DND-41 (cell line): ENCODE measurements at regions not wholly inside any gene's neighbourhood (a gene's known extent, or its start where the extent isn't known, plus 50 kb on each side); places are given as distances from the start of the nearest gene placed in this dataset.

ENCODE experiments used
- ATAC-seq: fragments of 200-7000 bp; cut with Tn5 transposase; 3 replicates; pipeline ENCODE4 v1.9.1; 2021; ENCODE audit warnings: low read depth; ENCODE audit not compliant: insufficient read depth
- DNase-seq: peaks from one replicate; pipeline ENCODE4 v3.0.0-alpha.2; 2020
- H2AFZ ChIP-seq: 2 replicates; pipeline ENCODE4 v1.6.0; 2012; ENCODE audit warnings: low read depth, low read length
- H3K27ac ChIP-seq: 2 replicates; pipeline ENCODE4 v1.5.1; 2012; ENCODE audit warnings: low read length, inconsistent platforms
- H3K27me3 ChIP-seq: fragments of 200-600 bp; sonication (generic); 2 replicates; pipeline ENCODE4 v1.6.0; 2012; ENCODE audit warnings: low read length, mild to moderate bottlenecking, inconsistent platforms; ENCODE audit not compliant: insufficient read depth, poor library complexity
- H3K36me3 ChIP-seq: 2 replicates; pipeline ENCODE4 v1.5.1; 2012; ENCODE audit warnings: low read length, inconsistent platforms; ENCODE audit not compliant: insufficient read depth
- H3K4me1 ChIP-seq: 2 replicates; pipeline ENCODE4 v1.5.1; 2012; ENCODE audit warnings: mild to moderate bottlenecking, low read length; ENCODE audit not compliant: insufficient read depth
- H3K4me2 ChIP-seq: 2 replicates; pipeline ENCODE4 v1.6.0; 2012; ENCODE audit warnings: mild to moderate bottlenecking, moderate library complexity, low read length, inconsistent platforms; ENCODE audit not compliant: insufficient read depth
- H3K4me3 ChIP-seq, 2 experiments: fragments of 200-600 bp in 1 of 2; shearing (Covaris generic) in 1 of 2; 2 replicates each; pipeline ENCODE4 v1.5.1; 2012 to 2016; ENCODE audit warnings: inconsistent platforms in 2 of 2, low read length in 2 of 2, mild to moderate bottlenecking in 2 of 2, low read depth in 1 of 2, moderate library complexity in 1 of 2
- H3K79me2 ChIP-seq: 2 replicates; pipeline ENCODE4 v1.6.0; 2012; ENCODE audit warnings: low read length, inconsistent platforms; ENCODE audit not compliant: insufficient read depth
- H3K9ac ChIP-seq: 2 replicates; pipeline ENCODE4 v1.6.0; 2012; ENCODE audit warnings: low read depth, mild to moderate bottlenecking, inconsistent platforms, low read length, moderate library complexity
- H3K9me3 ChIP-seq: 2 replicates; pipeline ENCODE4 v1.5.1; 2012; ENCODE audit warnings: low read length, moderate library complexity, mild to moderate bottlenecking, inconsistent platforms; ENCODE audit not compliant: insufficient read depth, severe bottlenecking
- H4K20me1 ChIP-seq: 2 replicates; pipeline ENCODE4 v1.6.0; 2012; ENCODE audit warnings: low read length; ENCODE audit not compliant: insufficient read depth
- EZH2 ChIP-seq: IDR thresholded peaks from 3 replicates; pipeline ENCODE4 v1.6.1; 2012; ENCODE audit warnings: borderline replicate concordance, low read depth, mild to moderate bottlenecking, moderate library complexity, low read length, inconsistent platforms; ENCODE audit not compliant: severe bottlenecking
- TF ChIP-seq, protein P1 (sequence below): IDR thresholded peaks from 2 replicates; pipeline ENCODE4 v1.5.1; 2012; ENCODE audit warnings: borderline replicate concordance, low read length, moderate library complexity, mild to moderate bottlenecking; ENCODE audit not compliant: poor library complexity, severe bottlenecking; ENCODE audit errors: extremely low read depth

DNA sequence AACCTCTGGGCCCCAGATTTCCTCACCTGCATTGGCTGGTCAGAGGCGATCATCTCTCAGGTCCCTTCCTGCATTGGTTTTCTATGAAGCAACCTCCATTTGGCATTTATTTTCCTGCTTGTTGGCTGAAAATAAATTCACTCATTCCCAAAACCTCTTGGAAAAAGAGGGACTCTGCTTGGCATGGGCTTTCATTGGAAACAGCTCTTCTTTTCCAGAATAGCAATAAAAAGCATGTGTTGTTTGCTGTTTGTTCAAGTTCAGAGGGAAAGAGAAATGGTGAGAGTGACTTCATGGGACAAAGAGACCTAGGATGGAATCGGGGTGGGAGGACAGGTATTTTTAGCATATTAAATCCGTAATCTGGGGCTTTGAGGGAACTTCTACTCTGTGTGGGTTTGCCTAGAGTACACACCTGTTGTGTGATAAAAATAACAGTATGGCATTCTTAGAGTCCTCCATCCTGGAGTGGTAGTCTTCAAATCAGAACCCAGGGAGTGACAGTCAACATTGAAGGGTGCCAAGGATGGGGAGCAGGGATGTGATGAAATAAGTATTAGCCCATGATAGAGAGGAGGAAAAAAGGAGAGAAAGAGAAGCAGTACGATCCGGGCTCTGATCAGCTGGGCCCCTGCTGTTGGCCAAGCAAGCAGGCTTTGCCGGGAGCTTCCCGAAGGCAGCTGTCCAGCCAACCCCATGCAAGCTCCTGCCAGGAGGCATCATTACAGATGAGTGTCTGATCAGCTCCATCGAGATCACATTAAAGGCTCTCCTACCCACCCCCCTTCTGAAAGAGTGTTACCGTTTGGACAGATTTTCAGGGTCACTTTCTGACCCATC lies 131.9 kb upstream of the NFIA start:
- Histone ChIP-seq H3K27me3 (no peaks in the 10 kb centered on the region), H3K9ac (no peak overlapping the region), H3K9me3 (no peaks in the 10 kb centered on the region), H3K36me3 (no peaks in the 10 kb centered on the region), H3K4me3 (no peak overlapping the region), H3K27ac (no peak overlapping the region), H4K20me1 (no peaks in the 10 kb centered on the region), H3K4me1 (no peaks in the 10 kb centered on the region), H2AFZ (no peak overlapping the region), H3K4me2 (no peak overlapping the region), H3K79me2 (no peaks in the 10 kb centered on the region)
- TF ChIP-seq, protein P1, sequence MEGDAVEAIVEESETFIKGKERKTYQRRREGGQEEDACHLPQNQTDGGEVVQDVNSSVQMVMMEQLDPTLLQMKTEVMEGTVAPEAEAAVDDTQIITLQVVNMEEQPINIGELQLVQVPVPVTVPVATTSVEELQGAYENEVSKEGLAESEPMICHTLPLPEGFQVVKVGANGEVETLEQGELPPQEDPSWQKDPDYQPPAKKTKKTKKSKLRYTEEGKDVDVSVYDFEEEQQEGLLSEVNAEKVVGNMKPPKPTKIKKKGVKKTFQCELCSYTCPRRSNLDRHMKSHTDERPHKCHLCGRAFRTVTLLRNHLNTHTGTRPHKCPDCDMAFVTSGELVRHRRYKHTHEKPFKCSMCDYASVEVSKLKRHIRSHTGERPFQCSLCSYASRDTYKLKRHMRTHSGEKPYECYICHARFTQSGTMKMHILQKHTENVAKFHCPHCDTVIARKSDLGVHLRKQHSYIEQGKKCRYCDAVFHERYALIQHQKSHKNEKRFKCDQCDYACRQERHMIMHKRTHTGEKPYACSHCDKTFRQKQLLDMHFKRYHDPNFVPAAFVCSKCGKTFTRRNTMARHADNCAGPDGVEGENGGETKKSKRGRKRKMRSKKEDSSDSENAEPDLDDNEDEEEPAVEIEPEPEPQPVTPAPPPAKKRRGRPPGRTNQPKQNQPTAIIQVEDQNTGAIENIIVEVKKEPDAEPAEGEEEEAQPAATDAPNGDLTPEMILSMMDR: no peak
- TF ChIP-seq EZH2: no peak
- DNase-seq (no peak), ATAC-seq (no peak)

DNA sequence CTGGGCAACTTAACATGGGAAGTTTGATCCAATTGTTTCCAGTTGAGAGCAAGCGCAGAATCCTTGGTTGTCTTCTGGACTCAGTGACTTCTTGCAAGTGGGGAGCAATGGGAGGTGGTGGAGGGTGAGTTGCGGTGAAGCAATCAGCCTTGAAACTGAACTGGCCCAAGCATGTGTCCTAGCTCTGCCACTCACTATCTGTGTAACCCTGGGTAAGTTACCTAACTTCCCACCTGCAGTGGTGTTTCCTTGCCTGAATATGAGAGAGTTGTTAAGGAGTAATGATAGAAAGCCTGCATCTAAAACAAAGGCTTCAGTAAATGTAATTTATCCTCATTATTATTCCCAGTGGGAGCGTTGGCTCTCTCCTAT lies 132.5 kb upstream of the NFIA start:
- Histone ChIP-seq H3K9ac (no peak overlapping the region), H4K20me1 (no peaks in the 10 kb centered on the region), H3K9me3 (no peaks in the 10 kb centered on the region), H3K36me3 (no peaks in the 10 kb centered on the region), H3K4me1 (no peaks in the 10 kb centered on the region), H3K27me3 (no peaks in the 10 kb centered on the region), H3K27ac (no peak overlapping the region), H3K4me2 (no peak overlapping the region), H2AFZ (no peak overlapping the region), H3K4me3 (no peak overlapping the region), H3K79me2 (no peaks in the 10 kb centered on the region)
- DNase-seq (no peak), ATAC-seq (no peak)
- TF ChIP-seq, protein P1: no peak
- TF ChIP-seq EZH2: no peak

DNA sequence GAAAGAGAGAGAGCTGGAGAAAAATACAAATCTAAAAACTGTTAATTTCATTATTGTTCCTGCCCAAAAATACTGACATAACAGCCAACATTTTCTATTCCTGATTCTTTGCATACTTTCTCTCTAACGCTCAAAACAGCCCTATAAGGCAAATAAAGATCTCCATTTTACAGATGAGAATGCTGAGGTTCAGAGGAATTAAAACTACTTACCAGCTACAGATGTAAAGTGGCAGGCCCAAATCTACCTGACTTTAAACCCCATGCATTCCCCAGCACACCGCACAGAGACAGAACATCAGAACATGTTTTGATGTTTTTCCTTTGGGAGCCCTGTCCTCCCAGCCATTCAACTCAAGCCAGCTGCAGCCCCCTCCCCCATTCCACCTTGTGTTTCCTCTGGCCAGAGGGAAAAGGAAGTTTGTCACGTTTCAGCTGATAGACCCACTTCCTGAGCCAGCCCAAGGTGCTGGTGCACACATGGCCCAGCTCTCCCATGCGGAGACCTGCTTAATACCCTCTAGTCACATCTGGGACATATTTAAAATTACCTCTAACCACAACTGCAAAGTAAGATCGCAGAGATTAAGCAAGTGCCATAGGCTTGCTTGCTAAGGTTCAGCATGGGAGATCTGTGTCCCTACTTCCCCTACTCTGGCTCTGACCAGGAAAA lies 133.1 kb upstream of the NFIA start:
- no peaks in the 10 kb centered on the region for H3K27me3 ChIP-seq
- DNase-seq (peak; percentile 35), ATAC-seq (peak; percentile 74)
- no peak overlapping the region for H3K4me2 ChIP-seq
- no peak overlapping the region for H3K9ac ChIP-seq
- H3K9me3 ChIP-seq: no peaks in the 10 kb centered on the region
- H3K4me3 ChIP-seq: no peak overlapping the region
- no peaks in the 10 kb centered on the region for H3K36me3 ChIP-seq
- H3K4me1 ChIP-seq: no peaks in the 10 kb centered on the region
- no peaks in the 10 kb centered on the region for H3K79me2 ChIP-seq
- no peak overlapping the region for H2AFZ ChIP-seq
- no peak overlapping the region for H3K27ac ChIP-seq
- H4K20me1 ChIP-seq: no peaks in the 10 kb centered on the region
- TF ChIP-seq, protein P1: no peak
- TF ChIP-seq EZH2: no peak
